ENCODE measurements at regions not wholly inside any gene's neighbourhood (a gene's known extent, or its start where the extent isn't known, plus 50 kb on each side); places are given as distances from the start of the nearest gene placed in this dataset.

GRCh38 chr5:54927097-54927746 lies 58.2 kb downstream of the ESM1 start:
- H3K27me3 ChIP-seq (replicated peaks; ENCODE audit: insufficient read depth, low read length), result no peaks in the 10 kb centered on the region
- H3K9me2 ChIP-seq (replicated peaks; ENCODE audit: insufficient read depth, low read length), result no peaks in the 10 kb centered on the region
- H3K79me2 ChIP-seq (ENCODE audit: low read length), result no peaks in the 10 kb centered on the region
- no peak for TF ChIP-seq EZH2 (optimal IDR thresholded peaks at IDR 0.05; ENCODE audit: low read depth, low read length)
- TF ChIP-seq CTCF (IDR thresholded peaks at IDR 0.05; ENCODE audit: low read length), result no peak
- no peak for TF ChIP-seq EZH2phosphoT487 (IDR thresholded peaks at IDR 0.05; ENCODE audit: low read length)
- no peak overlapping the region for H3K27ac ChIP-seq (ENCODE audit: low read length)
- no peaks in the 10 kb centered on the region for H3K36me3 ChIP-seq (replicated peaks; ENCODE audit: insufficient read depth, low read length)
- H3K9me3 ChIP-seq (replicated peaks; ENCODE audit: insufficient read depth, low read length), result no peaks in the 10 kb centered on the region
- no peak overlapping the region for H3K4me2 ChIP-seq (ENCODE audit: low read depth, low read length)
- H3K4me3 ChIP-seq (ENCODE audit: low read length), result no peak overlapping the region
- no peak overlapping the region for H2AFZ ChIP-seq (ENCODE audit: low read length)
- no peak for DNase-seq
- H4K20me1 ChIP-seq (ENCODE audit: insufficient read depth, low read length), result no peaks in the 10 kb centered on the region
- H3K9ac ChIP-seq (ENCODE audit: low read length), result no peak overlapping the region
- H3K4me1 ChIP-seq (ENCODE audit: low read length), result no peaks in the 10 kb centered on the region
- no peaks in the 10 kb centered on the region for H3F3A ChIP-seq (ENCODE audit: insufficient read depth, low read length)

- no peak for DNase-seq
- no peaks in the 10 kb centered on the region for H3F3A ChIP-seq (ENCODE audit: insufficient read depth, low read length)
- no peak overlapping the region for H3K27ac ChIP-seq (ENCODE audit: low read length)
- H3K9ac ChIP-seq (ENCODE audit: low read length), result no peak overlapping the region
- no peaks in the 10 kb centered on the region for H3K36me3 ChIP-seq (replicated peaks; ENCODE audit: insufficient read depth, low read length)
- no peak overlapping the region for H3K4me3 ChIP-seq (ENCODE audit: low read length)
- no peaks in the 10 kb centered on the region for H3K9me3 ChIP-seq (replicated peaks; ENCODE audit: insufficient read depth, low read length)
- H3K9me2 ChIP-seq (replicated peaks; ENCODE audit: insufficient read depth, low read length), result no peaks in the 10 kb centered on the region
- H2AFZ ChIP-seq (ENCODE audit: low read length), result no peak overlapping the region
- H3K4me1 ChIP-seq (ENCODE audit: low read length), result no peaks in the 10 kb centered on the region
- H4K20me1 ChIP-seq (ENCODE audit: insufficient read depth, low read length), result no peaks in the 10 kb centered on the region
- no peak overlapping the region for H3K4me2 ChIP-seq (ENCODE audit: low read depth, low read length)
- no peaks in the 10 kb centered on the region for H3K27me3 ChIP-seq (replicated peaks; ENCODE audit: insufficient read depth, low read length)
- no peaks in the 10 kb centered on the region for H3K79me2 ChIP-seq (ENCODE audit: low read length)
- TF ChIP-seq CTCF (IDR thresholded peaks at IDR 0.05; ENCODE audit: low read length) (no peak), EZH2 (optimal IDR thresholded peaks at IDR 0.05; ENCODE audit: low read depth, low read length) (no peak), EZH2phosphoT487 (IDR thresholded peaks at IDR 0.05; ENCODE audit: low read length) (no peak)
These were observed 60.9 kb downstream of the ESM1 start for GRCh38 chr5:54924487-54924886.

- Histone ChIP-seq H3K27ac (ENCODE audit: low read length) (no peak overlapping the region), H3K27me3 (replicated peaks; ENCODE audit: insufficient read depth, low read length) (no peaks in the 10 kb centered on the region), H3K4me2 (ENCODE audit: low read depth, low read length) (no peak overlapping the region), H3F3A (ENCODE audit: insufficient read depth, low read length) (no peaks in the 10 kb centered on the region), H3K36me3 (replicated peaks; ENCODE audit: insufficient read depth, low read length) (no peaks in the 10 kb centered on the region), H3K79me2 (ENCODE audit: low read length) (no peaks in the 10 kb centered on the region), H2AFZ (ENCODE audit: low read length) (no peak overlapping the region), H3K4me3 (ENCODE audit: low read length) (no peak overlapping the region), H3K9ac (ENCODE audit: low read length) (no peak overlapping the region), H4K20me1 (ENCODE audit: insufficient read depth, low read length) (no peaks in the 10 kb centered on the region), H3K4me1 (ENCODE audit: low read length) (no peaks in the 10 kb centered on the region), H3K9me3 (replicated peaks; ENCODE audit: insufficient read depth, low read length) (no peaks in the 10 kb centered on the region), H3K9me2 (replicated peaks; ENCODE audit: insufficient read depth, low read length) (no peaks in the 10 kb centered on the region)
- no peak for DNase-seq
- no peak for TF ChIP-seq EZH2phosphoT487 (IDR thresholded peaks at IDR 0.05; ENCODE audit: low read length)
- TF ChIP-seq EZH2 (optimal IDR thresholded peaks at IDR 0.05; ENCODE audit: low read depth, low read length), result no peak
- no peak for TF ChIP-seq CTCF (IDR thresholded peaks at IDR 0.05; ENCODE audit: low read length)
These were observed 68.1 kb downstream of the ESM1 start for GRCh38 chr5:54917323-54917722.
